ENCODE measurements at regions not wholly inside any gene's neighbourhood (a gene's known extent, or its start where the extent isn't known, plus 50 kb on each side); places are given as distances from the start of the nearest gene placed in this dataset.

- TF ChIP-seq CTCF (IDR thresholded peaks at IDR 0.05) = no peak
- TF ChIP-seq POLR2AphosphoS5 (IDR thresholded peaks at IDR 0.05; ENCODE audit: insufficient read depth in 1 of 2, low read depth in 1 of 2) = no peak
- no peak for TF ChIP-seq POLR2A (IDR thresholded peaks at IDR 0.05)
These were observed 103.8 kb downstream of the HAUS1 start for GRCh38 chr18:46207985-46208384.

GRCh38 chr18:46209161-46209560 lies 105.0 kb downstream of the HAUS1 start:
- Histone ChIP-seq H3K27ac (no peak overlapping the region), H3K27me3 (no peaks in the 10 kb centered on the region), H3K9me3 (no peaks in the 10 kb centered on the region), H3K36me3 (peaks cover 0 to 6% of the 10 kb centered on the region in 2 donors), H3K4me1 (peaks cover 15% of the 10 kb centered on the region), H3K4me3 (no peak overlapping the region)
- no peak for DNase-seq (ENCODE audit: extremely low spot score in 2 of 2)
- intact Hi-C loops (cut with DNase I) = no loop called here
- no peak for TF ChIP-seq POLR2A (IDR thresholded peaks at IDR 0.05)
- TF ChIP-seq POLR2AphosphoS5 (IDR thresholded peaks at IDR 0.05; ENCODE audit: insufficient read depth in 1 of 2, low read depth in 1 of 2) = no peak
- TF ChIP-seq CTCF (IDR thresholded peaks at IDR 0.05) = no peak

More at GRCh38 chr18:46207985-46208384, 103.8 kb downstream of the HAUS1 start:
- Histone ChIP-seq H3K36me3 (peaks cover 0 to 6% of the 10 kb centered on the region in 2 donors), H3K9me3 (no peaks in the 10 kb centered on the region), H3K27ac (no peak overlapping the region), H3K27me3 (no peaks in the 10 kb centered on the region), H3K4me3 (no peak overlapping the region), H3K4me1 (peaks cover 17% of the 10 kb centered on the region)
- intact Hi-C loops (cut with DNase I) = no loop called here
- no peak for DNase-seq (ENCODE audit: extremely low spot score in 2 of 2)

GRCh38 chr18:46211816-46212215 lies 107.6 kb downstream of the HAUS1 start:
- Histone ChIP-seq H3K27me3 (no peaks in the 10 kb centered on the region), H3K36me3 (peaks cover 0 to 16% of the 10 kb centered on the region in 2 donors), H3K27ac (no peak overlapping the region), H3K4me3 (no peak overlapping the region), H3K9me3 (no peaks in the 10 kb centered on the region), H3K4me1 (peaks cover 11% of the 10 kb centered on the region)
- TF ChIP-seq POLR2A (IDR thresholded peaks at IDR 0.05) (no peak), POLR2AphosphoS5 (IDR thresholded peaks at IDR 0.05; ENCODE audit: insufficient read depth in 1 of 2, low read depth in 1 of 2) (no peak), CTCF (IDR thresholded peaks at IDR 0.05) (no peak)
- intact Hi-C loops (cut with DNase I) = no loop called here
- no peak for DNase-seq (ENCODE audit: extremely low spot score in 2 of 2)

GRCh38 chr18:46212398-46212797 lies 108.2 kb downstream of the HAUS1 start:
- peaks cover 0 to 18% of the 10 kb centered on the region in 2 donors for H3K36me3 ChIP-seq
- no peaks in the 10 kb centered on the region for H3K9me3 ChIP-seq
- TF ChIP-seq POLR2AphosphoS5 (IDR thresholded peaks at IDR 0.05; ENCODE audit: insufficient read depth in 1 of 2, low read depth in 1 of 2) (no peak), POLR2A (IDR thresholded peaks at IDR 0.05) (no peak), CTCF (IDR thresholded peaks at IDR 0.05) (no peak)
- H3K27me3 ChIP-seq = no peaks in the 10 kb centered on the region
- intact Hi-C loops (cut with DNase I) = no loop called here
- DNase-seq (ENCODE audit: extremely low spot score in 2 of 2) = no peak
- H3K4me3 ChIP-seq = no peak overlapping the region
- no peak overlapping the region for H3K27ac ChIP-seq
- peaks cover 11% of the 10 kb centered on the region for H3K4me1 ChIP-seq

- no peaks in the 10 kb centered on the region for H3K9me3 ChIP-seq
- intact Hi-C loops (cut with DNase I) = no loop called here
These were observed 109.1 kb downstream of the HAUS1 start for GRCh38 chr18:46213295-46213694.

More at GRCh38 chr18:46213295-46213694, 109.1 kb downstream of the HAUS1 start:
- Histone ChIP-seq H3K4me3 (no peak overlapping the region), H3K4me1 (peaks cover 11% of the 10 kb centered on the region), H3K27me3 (no peaks in the 10 kb centered on the region), H3K27ac (no peak overlapping the region), H3K36me3 (peaks cover 0 to 18% of the 10 kb centered on the region in 2 donors)
- TF ChIP-seq POLR2AphosphoS5 (IDR thresholded peaks at IDR 0.05; ENCODE audit: insufficient read depth in 1 of 2, low read depth in 1 of 2) (no peak), POLR2A (IDR thresholded peaks at IDR 0.05) (no peak), CTCF (IDR thresholded peaks at IDR 0.05) (no peak)
- DNase-seq (ENCODE audit: extremely low spot score in 2 of 2) = no peak

Measured in vagina (tissue), 2 donors.